GM12892 (cell line): ENCODE measurements at regions not wholly inside any gene's neighbourhood (a gene's known extent, or its start where the extent isn't known, plus 50 kb on each side); places are given as distances from the start of the nearest gene placed in this dataset.

ENCODE experiments used
- DNase-seq: peaks from one replicate; pipeline ENCODE4 v3.0.0; 2011; ENCODE audit not compliant: insufficient read length
- FAIRE-seq: peaks from 2 replicates; lab custom pipeline; 2011; peaks lifted over from hg19 to GRCh38; lab: Jason Lieb, UNC
- POLR2A ChIP-seq: IDR thresholded peaks from 2 replicates; pipeline ENCODE4 v1.6.1; 2011; ENCODE audit warnings: low read depth, low read length, control low read depth
- POLR2AphosphoS5 ChIP-seq: IDR thresholded peaks from 2 replicates; pipeline ENCODE4 v1.6.1; 2011; ENCODE audit warnings: low read depth, low read length, control low read depth
- TAF1 ChIP-seq: IDR thresholded peaks from 2 replicates; pipeline ENCODE4 v1.6.1; 2011; ENCODE audit warnings: low read depth, mild to moderate bottlenecking, control low read depth, low read length, borderline replicate concordance

- TF ChIP-seq TAF1 (no peak), POLR2A (no peak), POLR2AphosphoS5 (no peak)
- FAIRE-seq (no peak), DNase-seq (no peak)
Measured at GRCh38 chr1:228975238-228975907, 240.1 kb downstream of the RHOU start.

- no peak for FAIRE-seq
- no peak for TF ChIP-seq TAF1
- TF ChIP-seq POLR2A: no peak
- no peak for TF ChIP-seq POLR2AphosphoS5
- DNase-seq: no peak
Measured at GRCh38 chr1:228976316-228976715, 241.0 kb downstream of the RHOU start.

GRCh38 chr1:228977307-228977706, 242.0 kb downstream of the RHOU start:
- FAIRE-seq (no peak), DNase-seq (no peak)
- TF ChIP-seq POLR2AphosphoS5 (no peak), TAF1 (no peak)

- no peak for DNase-seq
- no peak for TF ChIP-seq POLR2A
- no peak for TF ChIP-seq TAF1
- no peak for TF ChIP-seq POLR2AphosphoS5
- no peak for FAIRE-seq
Measured at GRCh38 chr1:228977741-228978140, 242.5 kb downstream of the RHOU start.

- no peak for TF ChIP-seq TAF1
- no peak for TF ChIP-seq POLR2AphosphoS5
- no peak for TF ChIP-seq POLR2A
- no peak for DNase-seq
- FAIRE-seq: no peak
Measured at GRCh38 chr1:228978484-228979324, 243.4 kb downstream of the RHOU start.

- DNase-seq (no peak), FAIRE-seq (no peak)
- TF ChIP-seq POLR2AphosphoS5: no peak
- no peak for TF ChIP-seq TAF1
- no peak for TF ChIP-seq POLR2A
Measured at GRCh38 chr1:228979325-228979699, 244.0 kb downstream of the RHOU start.

GRCh38 chr1:228979774-228980173, 244.5 kb downstream of the RHOU start:
- TF ChIP-seq TAF1 (no peak), POLR2A (no peak), POLR2AphosphoS5 (no peak)
- FAIRE-seq: no peak
- no peak for DNase-seq

- DNase-seq: no peak
- no peak for TF ChIP-seq TAF1
- no peak for TF ChIP-seq POLR2A
- no peak for TF ChIP-seq POLR2AphosphoS5
- FAIRE-seq: no peak
Measured at GRCh38 chr1:228980232-228980937, 245.1 kb downstream of the RHOU start.

- DNase-seq (no peak), FAIRE-seq (no peak)
- no peak for TF ChIP-seq POLR2A
- no peak for TF ChIP-seq TAF1
- no peak for TF ChIP-seq POLR2AphosphoS5
Measured at GRCh38 chr1:228982637-228983036, 247.4 kb downstream of the RHOU start.

- DNase-seq: no peak
- no peak for FAIRE-seq
- TF ChIP-seq POLR2AphosphoS5: no peak
Measured at GRCh38 chr1:228983231-228983660, 248.0 kb downstream of the RHOU start.

- DNase-seq (no peak), FAIRE-seq (no peak)
- TF ChIP-seq TAF1: no peak
- TF ChIP-seq POLR2A: no peak
- TF ChIP-seq POLR2AphosphoS5: no peak
Measured at GRCh38 chr1:228983661-228984060, 248.4 kb downstream of the RHOU start.

- no peak for FAIRE-seq
- no peak for DNase-seq
Measured at GRCh38 chr1:228984107-228984506, 248.8 kb downstream of the RHOU start.

More at GRCh38 chr1:228984107-228984506, 248.8 kb downstream of the RHOU start:
- TF ChIP-seq TAF1: no peak
